GM12878 (cell line): ENCODE measurements at regions not wholly inside any gene's neighbourhood (a gene's known extent, or its start where the extent isn't known, plus 50 kb on each side); places are given as distances from the start of the nearest gene placed in this dataset.

Experiments
- CTCF ChIP-seq, 3 experiments: IDR thresholded peaks in 2 of 3; conservative IDR thresholded peaks in 1 of 3; 2 replicates each; pipeline ENCODE4 v1.5.1; 2011; ENCODE audit warnings: low read depth in 3 of 3, low read length in 3 of 3, mild to moderate bottlenecking in 3 of 3, control low read depth in 2 of 3, moderate library complexity in 2 of 3, inconsistent platforms in 1 of 3, mixed read lengths in 1 of 3; ENCODE audit not compliant: control insufficient read depth in 2 of 3, insufficient read depth in 1 of 3; ENCODE audit errors: extremely low read depth in 1 of 3
- EP300 ChIP-seq, 2 experiments: fragments of 150-350 bp in 1 of 2; IDR thresholded peaks; 2 replicates each; pipeline ENCODE4 v1.6.1; 2011 to 2012; ENCODE audit warnings: low read depth in 2 of 2, low read length in 2 of 2, borderline replicate concordance in 1 of 2, improper control_type of control experiment in 1 of 2, inconsistent platforms in 1 of 2; ENCODE audit not compliant: control insufficient read depth in 1 of 2
- IKZF2 ChIP-seq, 2 experiments: fragments of 450-650 bp; IDR thresholded peaks; 2 replicates each; pipeline ENCODE4 v1.6.1; 2017; ENCODE audit warnings: mild to moderate bottlenecking in 2 of 2, moderate library complexity in 2 of 2
- JUND ChIP-seq: IDR thresholded peaks from 2 replicates; pipeline ENCODE4 v1.6.1; 2012; ENCODE audit warnings: low read depth, mild to moderate bottlenecking, low read length, improper control_type of control experiment, moderate library complexity
- NBN ChIP-seq: fragments of 450-650 bp; IDR thresholded peaks from 2 replicates; pipeline ENCODE4 v1.6.1; 2016
- NR2C2 ChIP-seq: IDR thresholded peaks from 2 replicates; pipeline ENCODE4 v1.6.1; 2011; ENCODE audit warnings: borderline replicate concordance, low read depth; ENCODE audit not compliant: control insufficient read depth, insufficient read length
- POLR2AphosphoS5 ChIP-seq: IDR thresholded peaks from 2 replicates; pipeline ENCODE4 v1.6.1; 2011; ENCODE audit warnings: mild to moderate bottlenecking, low read length, inconsistent platforms
- RAD21 ChIP-seq: IDR thresholded peaks from 2 replicates; pipeline ENCODE4 v1.6.1; 2011; ENCODE audit warnings: mild to moderate bottlenecking, low read depth, low read length, moderate library complexity; ENCODE audit not compliant: insufficient read depth
- REST ChIP-seq: IDR thresholded peaks from 2 replicates; pipeline ENCODE4 v1.6.1; 2012; ENCODE audit warnings: mild to moderate bottlenecking, low read depth, low read length
- SIN3A ChIP-seq: IDR thresholded peaks from 2 replicates; pipeline ENCODE4 v1.6.1; 2012; ENCODE audit warnings: low read depth, low read length, improper control_type of control experiment
- SMC3 ChIP-seq: IDR thresholded peaks from 2 replicates; pipeline ENCODE4 v1.6.1; 2011; ENCODE audit warnings: low read length, improper control_type of control experiment, borderline replicate concordance
- ZBTB40 ChIP-seq: fragments of 450-650 bp; IDR thresholded peaks from 2 replicates; pipeline ENCODE4 v1.6.1; 2016; ENCODE audit warnings: mild to moderate bottlenecking, moderate library complexity, borderline replicate concordance

- TF ChIP-seq CTCF (IDR thresholded peaks at IDR 0.05 in 2 of 3, conservative IDR thresholded peaks at IDR 0.05 in 1 of 3; ENCODE audit: control insufficient read depth in 2 of 3, extremely low read depth in 1 of 3, insufficient read depth in 1 of 3, low read depth in 3 of 3, low read length in 3 of 3) (no peak), NBN (no peak), SIN3A (no peak), ZBTB40 (no peak), POLR2AphosphoS5 (no peak), EP300 (IDR thresholded peaks at IDR 0.05; ENCODE audit: borderline replicate concordance in 1 of 2, control insufficient read depth in 1 of 2, low read depth in 2 of 2, low read length in 2 of 2) (no peak), RAD21 (no peak), IKZF2 (IDR thresholded peaks at IDR 0.05) (no peak), NR2C2 (no peak), JUND (no peak), SMC3 (no peak), REST (no peak)
Observed at GRCh38 chr18:2410688-2411087, 160.6 kb downstream of the METTL4 start.
